ENCODE measurements at regions not wholly inside any gene's neighbourhood (a gene's known extent, or its start where the extent isn't known, plus 50 kb on each side); places are given as distances from the start of the nearest gene placed in this dataset.

DNA sequence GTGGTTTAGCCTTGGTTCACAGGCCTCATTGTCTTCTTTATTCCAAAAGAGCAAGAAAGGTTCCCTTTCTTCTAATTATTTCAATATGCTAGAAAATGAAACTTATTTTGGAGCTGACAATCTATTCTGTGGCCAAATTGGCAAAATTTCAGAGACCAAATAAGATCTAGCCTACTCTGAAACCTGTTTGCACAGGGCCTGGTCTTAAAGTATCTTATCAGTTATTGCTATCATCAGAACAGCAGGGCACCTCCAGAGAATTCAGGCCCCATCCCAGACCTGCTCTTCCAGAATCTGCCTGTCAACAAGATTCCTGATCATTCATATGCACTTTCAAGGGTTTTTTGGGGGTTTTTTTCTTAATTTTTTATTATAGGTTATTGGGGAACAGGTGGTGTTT, 198.7 kb downstream of the ANAPC1 start:
- TF ChIP-seq, protein P1, sequence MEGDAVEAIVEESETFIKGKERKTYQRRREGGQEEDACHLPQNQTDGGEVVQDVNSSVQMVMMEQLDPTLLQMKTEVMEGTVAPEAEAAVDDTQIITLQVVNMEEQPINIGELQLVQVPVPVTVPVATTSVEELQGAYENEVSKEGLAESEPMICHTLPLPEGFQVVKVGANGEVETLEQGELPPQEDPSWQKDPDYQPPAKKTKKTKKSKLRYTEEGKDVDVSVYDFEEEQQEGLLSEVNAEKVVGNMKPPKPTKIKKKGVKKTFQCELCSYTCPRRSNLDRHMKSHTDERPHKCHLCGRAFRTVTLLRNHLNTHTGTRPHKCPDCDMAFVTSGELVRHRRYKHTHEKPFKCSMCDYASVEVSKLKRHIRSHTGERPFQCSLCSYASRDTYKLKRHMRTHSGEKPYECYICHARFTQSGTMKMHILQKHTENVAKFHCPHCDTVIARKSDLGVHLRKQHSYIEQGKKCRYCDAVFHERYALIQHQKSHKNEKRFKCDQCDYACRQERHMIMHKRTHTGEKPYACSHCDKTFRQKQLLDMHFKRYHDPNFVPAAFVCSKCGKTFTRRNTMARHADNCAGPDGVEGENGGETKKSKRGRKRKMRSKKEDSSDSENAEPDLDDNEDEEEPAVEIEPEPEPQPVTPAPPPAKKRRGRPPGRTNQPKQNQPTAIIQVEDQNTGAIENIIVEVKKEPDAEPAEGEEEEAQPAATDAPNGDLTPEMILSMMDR (conservative IDR thresholded peaks at IDR 0.05 in 1 of 2, IDR thresholded peaks at IDR 0.05 in 1 of 2; ENCODE audit: low read depth in 1 of 2, low read length in 2 of 2) = no peak
- no peak for TF ChIP-seq EZH2 (IDR thresholded peaks at IDR 0.05; ENCODE audit: low read length, missing control alignments)
